ENCODE measurements at regions not wholly inside any gene's neighbourhood (a gene's known extent, or its start where the extent isn't known, plus 50 kb on each side); places are given as distances from the start of the nearest gene placed in this dataset.
"Not testable (repeated sequence)": the region's sequence is repeated elsewhere in the genome, so short reads cannot be mapped to it uniquely, and the experiment has no call there.

GRCh38 chr1:30476911-30477459 is 246.4 kb downstream of the MATN1 start:
- no peak for DNase-seq

GRCh38 chr1:30476476-30476875 is 246.9 kb downstream of the MATN1 start:
- DNase-seq, result no peak

GRCh38 chr1:30475966-30476365 is 247.4 kb downstream of the MATN1 start:
- no peak for DNase-seq

GRCh38 chr1:30475201-30475600 is 248.2 kb downstream of the MATN1 start:
- no peak for DNase-seq

- DNase-seq, result no peak
These were observed 248.6 kb downstream of the MATN1 start for GRCh38 chr1:30474818-30475200.

- no peak for DNase-seq
These were observed 249.2 kb downstream of the MATN1 start for GRCh38 chr1:30473922-30474817.

GRCh38 chr1:30472526-30472925 is 250.9 kb downstream of the MATN1 start:
- DNase-seq, result no peak

GRCh38 chr1:30472009-30472408 is 251.4 kb downstream of the MATN1 start:
- DNase-seq, result no peak

GRCh38 chr1:30471307-30471706 is 252.1 kb downstream of the MATN1 start:
- no peak for DNase-seq

GRCh38 chr1:30469426-30469825 is 254.0 kb downstream of the MATN1 start:
- no peak for DNase-seq

- no peak for DNase-seq
These were observed 256.3 kb downstream of the MATN1 start for GRCh38 chr1:30467101-30467500.

GRCh38 chr1:30466610-30467009 is 256.8 kb downstream of the MATN1 start:
- no peak for DNase-seq

- DNase-seq, result no peak
These were observed 257.4 kb downstream of the MATN1 start for GRCh38 chr1:30466026-30466425.

- no peak for DNase-seq
These were observed 258.3 kb downstream of the MATN1 start for GRCh38 chr1:30465096-30465495.

GRCh38 chr1:30464187-30464617 is 259.2 kb downstream of the MATN1 start:
- DNase-seq, result no peak

GRCh38 chr1:30462826-30463425 is 260.5 kb downstream of the MATN1 start:
- DNase-seq, result no peak

GRCh38 chr1:30462166-30462565 is 261.2 kb downstream of the MATN1 start:
- no peak for DNase-seq

- DNase-seq, result no peak
These were observed 261.7 kb downstream of the MATN1 start for GRCh38 chr1:30461640-30462039.

GRCh38 chr1:30460661-30461060 is 262.7 kb downstream of the MATN1 start:
- DNase-seq, result no peak

- DNase-seq, result not testable (repeated sequence)
These were observed 264.5 kb downstream of the MATN1 start for GRCh38 chr1:30458730-30459485.

- DNase-seq, result no peak
These were observed 270.5 kb downstream of the MATN1 start for GRCh38 chr1:30452925-30453324.

GRCh38 chr1:30452170-30452569 is 271.2 kb downstream of the MATN1 start:
- no peak for DNase-seq

GRCh38 chr1:30451532-30452125 is 271.8 kb downstream of the MATN1 start:
- DNase-seq, result no peak

Measured in activated T-cell treated with anti-CD3 and anti-CD28 coated beads, Interleukin-2, amount 50 U/mL, for 48 hours (primary cell).